T-helper 1 cell (primary cell): ENCODE measurements at regions not wholly inside any gene's neighbourhood (a gene's known extent, or its start where the extent isn't known, plus 50 kb on each side); places are given as distances from the start of the nearest gene placed in this dataset.

Experiments used
- DNase-seq, 5 donors: peaks; one replicate each; pipeline ENCODE4 v3.0.0-alpha.2; 2012 to 2020

- DNase-seq = no peak
These were observed 192.4 kb upstream of the JUN start for GRCh38 chr1:58976294-58976693.

GRCh38 chr1:58977598-58977997, 193.8 kb upstream of the JUN start:
- DNase-seq = no peak

- no peak for DNase-seq
These were observed 194.2 kb upstream of the JUN start for GRCh38 chr1:58978096-58978495.

GRCh38 chr1:58979086-58979485, 195.2 kb upstream of the JUN start:
- no peak for DNase-seq

GRCh38 chr1:58979677-58980076, 195.8 kb upstream of the JUN start:
- no peak for DNase-seq

GRCh38 chr1:58981392-58981791, 197.5 kb upstream of the JUN start:
- no peak for DNase-seq

- no peak for DNase-seq
These were observed 198.6 kb upstream of the JUN start for GRCh38 chr1:58982259-58982998.

- DNase-seq = no peak
These were observed 199.3 kb upstream of the JUN start for GRCh38 chr1:58983162-58983561.

GRCh38 chr1:58983633-58984245, 199.9 kb upstream of the JUN start:
- no peak for DNase-seq

- peak in 1 of 5 donors; percentile 57 for DNase-seq
These were observed 203.3 kb upstream of the JUN start for GRCh38 chr1:58986996-58987767.

GRCh38 chr1:58988752-58989151, 204.9 kb upstream of the JUN start:
- DNase-seq = no peak

- DNase-seq = no peak
These were observed 206.0 kb upstream of the JUN start for GRCh38 chr1:58989845-58990244.

GRCh38 chr1:58991305-58991704, 207.5 kb upstream of the JUN start:
- DNase-seq = no peak

GRCh38 chr1:58992643-58993042, 208.8 kb upstream of the JUN start:
- DNase-seq = no peak

GRCh38 chr1:58993403-58993802, 209.6 kb upstream of the JUN start:
- DNase-seq = no peak

GRCh38 chr1:58994664-58995063, 210.8 kb upstream of the JUN start:
- DNase-seq = no peak

- peak in 1 of 5 donors; percentile 70 for DNase-seq
These were observed 212.7 kb upstream of the JUN start for GRCh38 chr1:58996341-58997059.

- DNase-seq = peak in 1 of 5 donors; percentile 23
These were observed 213.2 kb upstream of the JUN start for GRCh38 chr1:58997060-58997411.

- no peak for DNase-seq
These were observed 213.8 kb upstream of the JUN start for GRCh38 chr1:58997637-58998036.

GRCh38 chr1:58999676-59000075, 215.8 kb upstream of the JUN start:
- DNase-seq = no peak

- no peak for DNase-seq
These were observed 220.9 kb upstream of the JUN start for GRCh38 chr1:59004755-59005154.

- DNase-seq = peak in 1 of 5 donors; percentile 36
These were observed 221.8 kb upstream of the JUN start for GRCh38 chr1:59005491-59006288.
